DMS79 (cell line): ENCODE measurements at regions not wholly inside any gene's neighbourhood (a gene's known extent, or its start where the extent isn't known, plus 50 kb on each side); places are given as distances from the start of the nearest gene placed in this dataset.
"Not testable (repeated sequence)": the region's sequence is repeated elsewhere in the genome, so short reads cannot be mapped to it uniquely, and the experiment has no call there.

ENCODE experiments used
- DNase-seq: peaks from one replicate; lab custom pipeline; 2025; lab: John Stamatoyannopoulos, UW

DNA sequence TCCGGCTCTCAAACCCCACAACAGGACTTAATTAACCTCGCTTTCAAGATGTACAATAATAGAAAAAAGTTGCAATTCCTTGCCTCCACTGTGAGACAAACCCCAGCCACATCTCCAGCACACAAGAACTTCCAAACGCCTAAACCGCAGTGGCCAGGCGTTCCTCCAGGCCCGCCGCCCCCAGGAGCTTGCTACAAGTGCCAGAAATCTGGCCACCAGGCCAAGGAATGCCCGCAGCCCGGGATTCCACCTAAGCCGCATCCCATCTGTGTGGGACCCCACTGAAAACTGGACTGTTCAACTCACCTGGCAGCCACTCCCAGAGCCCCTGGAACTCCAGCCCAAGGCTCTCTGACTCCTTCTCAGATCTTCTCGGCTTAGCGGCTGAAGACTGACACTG, 262.5 kb downstream of the SMARCA2 start:
- DNase-seq: not testable (repeated sequence)

DNA sequence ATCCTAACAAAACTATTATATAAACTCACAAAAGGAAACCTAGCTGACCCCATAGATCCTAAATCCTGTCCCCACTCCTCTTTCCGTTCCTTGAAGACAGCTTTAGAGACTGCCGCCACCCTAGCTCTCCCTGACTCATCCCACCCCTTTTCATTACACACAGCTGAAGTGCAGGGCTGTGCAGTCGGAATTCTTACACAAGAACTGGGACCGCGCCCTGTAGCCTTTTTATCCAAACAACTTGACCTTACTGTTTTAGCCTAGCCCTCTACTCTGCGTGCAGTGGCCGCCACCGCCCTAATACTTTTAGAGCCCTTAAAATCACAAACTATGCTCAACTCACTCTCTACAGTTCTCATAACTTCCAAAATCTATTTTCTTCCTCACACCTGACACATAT, 264.0 kb downstream of the SMARCA2 start:
- DNase-seq: not testable (repeated sequence)

DNA sequence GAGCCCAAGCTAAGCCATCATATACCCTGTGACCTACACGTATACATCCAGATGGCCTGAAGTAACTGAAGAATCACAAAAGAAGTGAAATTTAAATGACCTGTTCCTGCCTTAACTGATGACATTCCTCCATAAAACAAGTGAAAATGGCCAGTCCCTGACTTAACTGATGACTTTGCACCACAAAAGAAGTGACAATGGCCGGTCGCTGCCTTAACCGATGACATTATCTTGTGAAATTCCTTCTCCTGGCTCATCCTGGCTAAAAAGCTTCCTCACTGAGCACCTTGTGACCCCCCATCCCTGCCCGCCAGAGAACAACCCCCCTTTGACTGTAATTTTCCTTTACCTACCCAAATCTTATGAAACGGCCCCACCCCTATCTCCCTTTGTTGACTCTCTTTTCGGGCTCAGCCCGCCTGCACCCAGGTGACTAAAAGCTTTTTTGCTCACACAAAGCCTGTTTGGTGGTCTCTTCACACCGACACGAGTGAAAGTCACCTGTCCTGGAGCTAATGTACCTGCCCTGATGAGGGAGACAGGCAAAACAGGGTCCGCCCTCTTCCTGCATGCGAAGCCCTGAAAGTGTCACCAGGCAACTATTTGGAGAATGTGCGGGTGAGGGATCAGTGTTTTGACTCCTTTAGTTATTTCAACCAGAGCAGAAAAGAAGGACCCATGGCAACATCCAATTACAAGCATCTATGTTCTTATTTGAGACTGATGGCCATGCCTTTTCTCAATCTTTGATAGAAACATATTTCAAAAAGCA, 266.1 kb downstream of the SMARCA2 start:
- no peak for DNase-seq

DNA sequence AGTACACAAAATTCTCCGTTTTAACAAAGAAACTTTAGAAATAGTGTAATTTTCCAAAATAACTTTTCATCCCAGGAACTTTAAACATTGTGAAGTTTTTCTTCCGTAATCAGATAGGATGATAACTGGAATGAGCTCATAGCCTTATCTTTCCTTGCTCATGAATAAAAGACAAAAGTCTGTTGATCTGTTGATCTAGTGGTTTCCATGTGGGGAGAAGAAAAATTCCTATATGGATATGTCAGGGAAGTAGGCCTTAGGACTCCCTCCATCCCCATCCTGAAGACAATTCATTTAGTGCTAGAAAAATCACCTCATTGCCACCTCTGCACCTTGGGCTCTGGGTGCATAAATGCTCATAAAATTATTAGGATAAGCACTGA, 266.6 kb downstream of the SMARCA2 start:
- DNase-seq: no peak

DNA sequence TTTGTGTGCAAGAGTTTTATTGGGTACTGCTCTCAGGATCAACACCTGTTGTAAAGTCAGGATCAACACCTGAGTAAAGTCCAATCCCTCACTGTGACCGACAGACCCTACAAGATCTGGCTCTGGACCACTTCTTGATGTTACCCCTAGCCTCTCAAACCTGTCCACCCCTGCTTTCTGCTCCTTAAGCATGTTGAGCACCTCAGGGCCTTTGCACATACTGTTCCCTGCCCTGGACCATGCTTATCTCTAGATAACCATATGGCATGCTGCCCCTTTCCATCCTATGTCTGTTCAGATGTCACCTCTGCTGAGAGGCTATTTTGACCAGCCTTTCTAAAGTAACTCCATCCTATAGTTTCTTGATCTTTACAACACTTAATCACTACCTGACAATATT, 269.6 kb downstream of the SMARCA2 start:
- no peak for DNase-seq

DNA sequence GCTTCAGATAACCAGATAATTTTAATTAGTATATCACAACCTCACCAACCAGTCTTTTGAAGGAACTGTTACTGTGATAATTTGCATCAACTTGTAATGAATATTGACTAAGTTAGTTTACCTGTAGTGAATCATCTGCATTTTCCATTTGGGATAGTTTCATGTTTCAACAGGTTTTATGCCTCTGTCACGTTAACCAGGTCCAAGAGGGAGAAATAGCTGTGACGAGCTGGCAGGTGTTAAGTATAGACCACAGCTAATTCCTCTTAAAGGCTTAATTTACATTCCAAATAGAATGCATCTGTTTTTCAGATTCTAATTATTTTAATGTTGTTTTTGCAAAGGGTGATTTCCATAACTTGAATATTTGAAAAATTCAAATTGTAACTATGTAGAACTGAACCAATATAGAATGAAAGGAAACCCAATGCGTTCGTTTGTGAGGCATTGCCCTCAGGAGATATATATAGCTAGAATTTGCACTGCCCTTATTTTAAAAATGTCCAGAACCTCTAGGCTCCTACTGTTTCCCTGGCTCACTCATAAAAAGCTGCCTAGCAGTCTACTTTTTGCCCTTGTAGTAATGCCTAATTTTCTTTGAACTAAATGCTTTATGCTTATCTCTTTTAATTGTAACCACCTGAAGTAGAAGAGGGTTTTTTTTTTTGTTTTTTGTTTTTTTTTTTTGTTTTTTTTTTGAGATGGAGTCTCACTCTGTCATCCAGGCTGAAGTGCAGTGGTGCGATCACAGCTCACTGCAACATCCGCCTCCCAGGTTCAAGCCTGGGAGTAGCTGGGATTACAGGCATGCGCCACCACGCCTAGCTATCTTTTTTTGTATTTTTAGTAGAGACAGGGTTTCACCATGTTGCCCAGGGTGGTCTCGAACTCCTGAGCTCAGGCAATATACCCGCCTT, 270.5 kb downstream of the SMARCA2 start:
- DNase-seq: no peak

DNA sequence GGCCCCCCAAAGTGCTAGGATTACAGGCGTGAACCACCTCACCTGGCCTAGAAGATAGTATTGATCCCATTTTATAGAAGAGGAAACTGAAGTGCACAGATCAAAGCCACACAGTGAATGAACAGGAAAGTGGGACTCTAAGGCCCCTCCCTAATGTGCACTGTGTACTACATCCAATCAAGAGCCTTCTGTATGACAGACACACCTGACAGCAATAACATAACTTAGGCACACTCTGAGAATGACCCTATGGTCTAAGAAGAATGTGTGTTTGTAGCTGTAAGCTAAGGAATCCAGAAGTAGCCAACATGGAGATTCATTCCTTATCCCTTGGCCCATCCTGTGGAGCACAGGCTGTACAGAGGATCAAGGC, 271.2 kb downstream of the SMARCA2 start:
- DNase-seq: no peak

DNA sequence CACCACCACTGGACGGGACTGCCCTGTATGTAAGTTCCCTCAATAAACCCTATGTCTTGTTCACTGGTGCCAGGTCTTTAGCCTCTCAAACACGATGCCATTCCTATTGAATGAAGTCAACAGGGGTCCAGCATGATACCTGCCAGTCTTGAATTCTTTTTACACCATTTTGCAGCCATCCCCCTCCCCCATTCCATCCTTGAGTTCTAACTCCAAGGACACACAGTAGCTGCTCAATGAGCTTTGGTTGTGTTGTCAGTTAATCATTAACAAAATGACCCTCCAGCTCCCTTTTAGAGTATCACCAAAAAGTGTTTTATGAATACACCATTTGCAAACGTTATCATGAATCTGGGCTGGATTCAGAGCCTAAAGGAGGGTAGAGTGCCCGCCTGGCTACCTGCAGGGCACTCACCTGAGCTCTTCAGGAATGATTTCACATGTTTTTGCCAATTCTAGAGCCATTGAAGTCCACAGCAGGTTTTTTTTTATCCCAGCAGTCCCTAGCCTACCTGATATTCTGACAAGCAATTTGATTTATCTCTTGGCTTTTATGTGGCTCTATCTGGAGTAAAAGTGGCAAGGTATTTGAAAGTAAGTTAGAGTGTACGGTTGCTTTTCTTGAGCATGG, 271.8 kb downstream of the SMARCA2 start:
- DNase-seq: peak; percentile 67

DNA sequence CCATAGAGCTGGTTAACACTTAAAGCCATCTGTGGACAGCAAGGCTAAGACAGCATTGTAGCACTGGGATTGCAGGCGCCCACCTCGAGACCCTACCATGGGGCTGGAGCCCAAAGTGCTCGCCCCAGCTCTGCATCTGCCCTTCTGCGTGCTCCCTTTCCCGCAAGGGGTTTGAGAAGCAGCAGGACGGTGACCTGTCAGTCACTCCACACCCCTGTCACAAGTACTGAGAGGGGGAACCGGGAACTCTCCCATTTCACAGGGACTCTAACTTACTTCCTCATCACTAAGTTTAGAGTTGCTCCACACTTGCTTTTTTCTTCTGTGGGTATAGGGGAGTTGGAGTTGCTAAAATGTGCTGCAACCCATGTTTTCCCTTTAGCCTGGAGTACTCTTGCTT, 273.2 kb downstream of the SMARCA2 start:
- no peak for DNase-seq

DNA sequence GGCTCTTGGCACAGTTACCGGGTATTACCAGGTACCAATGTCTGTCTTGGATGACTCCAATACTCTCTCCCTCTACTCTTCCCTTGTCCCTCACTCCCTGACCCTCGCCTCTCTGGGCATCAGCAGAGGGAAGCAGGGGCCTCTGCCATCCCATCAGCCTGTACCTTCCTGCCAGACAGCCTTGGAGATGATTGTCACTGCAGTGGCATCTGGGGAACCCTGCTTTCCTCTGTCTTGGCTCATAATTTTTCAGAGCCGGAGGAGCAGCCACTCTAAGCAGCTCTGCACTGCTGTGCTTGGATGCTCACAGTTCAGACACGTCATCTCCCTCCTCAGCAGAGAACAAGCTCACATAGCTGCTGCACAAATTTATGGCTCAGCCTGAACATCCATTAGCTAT, 274.1 kb downstream of the SMARCA2 start:
- no peak for DNase-seq

DNA sequence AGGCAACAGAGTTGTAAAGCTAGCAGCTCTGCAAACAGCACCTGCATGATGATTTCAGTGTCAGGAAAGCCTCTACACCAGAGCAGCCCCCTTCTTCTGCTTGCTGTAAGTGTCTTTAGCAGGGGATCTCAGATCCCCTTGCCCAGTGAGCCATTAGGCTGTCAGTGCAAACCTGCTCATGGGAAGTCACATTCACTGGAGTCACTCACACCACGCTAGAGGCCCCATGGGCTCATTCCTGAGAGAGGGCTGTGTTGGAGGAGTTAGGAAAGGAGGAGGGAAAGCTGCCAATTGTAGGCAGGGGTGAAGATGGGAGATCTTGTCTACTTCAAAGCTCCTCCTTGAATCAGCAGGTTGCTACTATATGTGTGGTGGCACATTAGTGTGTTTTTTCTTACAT, 275.2 kb downstream of the SMARCA2 start:
- no peak for DNase-seq

DNA sequence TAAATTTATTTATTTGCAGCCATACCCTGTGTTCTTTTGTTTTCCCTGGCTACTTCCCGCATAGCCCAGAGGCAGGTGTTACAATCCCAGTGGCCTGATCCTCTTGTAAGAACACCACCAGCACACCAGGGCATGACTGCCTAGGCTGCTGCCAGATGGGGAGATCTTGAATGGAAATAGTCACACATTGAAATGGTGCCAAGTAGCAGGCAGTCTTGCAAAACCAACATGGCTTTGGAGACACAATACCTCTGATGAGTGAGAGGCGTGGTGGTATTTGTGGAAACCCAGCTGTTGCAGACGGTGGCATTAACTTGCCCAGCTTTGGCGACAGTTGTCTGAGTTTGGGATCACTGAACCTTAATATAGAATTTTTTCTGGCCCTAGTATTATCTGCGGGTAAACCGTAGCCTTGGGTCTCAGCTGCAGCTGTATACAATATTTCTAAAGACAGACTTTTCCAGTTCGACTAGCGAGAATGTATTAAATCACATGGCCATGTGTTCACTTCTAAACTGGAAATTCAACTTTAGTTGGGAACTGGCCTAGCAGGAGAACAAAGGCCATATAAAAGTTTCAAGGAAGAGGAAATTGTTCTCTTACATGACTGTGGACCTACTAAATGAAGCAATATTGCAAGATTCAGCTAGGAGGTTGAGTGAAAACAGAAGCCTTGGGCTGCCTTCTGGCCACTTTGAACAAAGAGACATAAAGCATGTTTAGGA, 277.0 kb downstream of the SMARCA2 start:
- peak; percentile 95 for DNase-seq

DNA sequence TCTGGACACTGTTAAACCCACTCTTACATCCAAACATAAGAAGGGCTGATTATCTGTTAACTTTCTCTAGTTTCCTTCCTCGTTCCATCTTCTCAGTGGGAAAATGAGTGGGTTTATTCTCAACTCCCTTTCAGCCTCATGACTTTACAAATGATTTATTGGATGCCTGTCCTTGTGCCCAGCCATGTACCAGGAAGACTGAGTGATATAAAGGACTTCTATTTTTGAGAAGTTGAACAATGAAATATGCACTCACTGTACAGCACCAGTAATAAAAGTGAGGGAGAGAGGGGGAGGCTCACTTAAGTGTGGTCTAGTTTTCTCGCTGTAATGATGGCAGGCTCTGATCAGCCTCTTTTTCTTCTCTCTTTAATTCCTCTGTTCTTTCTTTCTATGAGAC, 277.6 kb downstream of the SMARCA2 start:
- DNase-seq: no peak

DNA sequence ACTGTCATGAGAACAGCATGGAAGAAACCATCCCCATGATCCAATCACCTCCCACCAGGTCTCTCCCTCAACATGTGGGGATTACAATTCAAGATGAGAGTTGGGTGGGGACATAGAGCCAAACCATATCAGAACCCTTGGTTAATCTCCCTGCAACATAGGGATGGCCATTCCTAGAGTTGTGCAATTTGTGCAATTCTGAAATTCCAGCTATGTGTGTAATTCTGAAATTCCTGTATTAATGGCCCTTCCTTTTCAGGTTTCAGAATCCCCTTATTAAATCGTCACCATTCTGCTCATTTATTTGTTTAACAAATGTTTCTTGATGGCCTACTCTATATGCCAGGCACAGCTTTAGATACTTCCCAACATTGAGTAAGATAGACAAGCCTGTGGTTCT, 282.6 kb downstream of the SMARCA2 start:
- DNase-seq: no peak

DNA sequence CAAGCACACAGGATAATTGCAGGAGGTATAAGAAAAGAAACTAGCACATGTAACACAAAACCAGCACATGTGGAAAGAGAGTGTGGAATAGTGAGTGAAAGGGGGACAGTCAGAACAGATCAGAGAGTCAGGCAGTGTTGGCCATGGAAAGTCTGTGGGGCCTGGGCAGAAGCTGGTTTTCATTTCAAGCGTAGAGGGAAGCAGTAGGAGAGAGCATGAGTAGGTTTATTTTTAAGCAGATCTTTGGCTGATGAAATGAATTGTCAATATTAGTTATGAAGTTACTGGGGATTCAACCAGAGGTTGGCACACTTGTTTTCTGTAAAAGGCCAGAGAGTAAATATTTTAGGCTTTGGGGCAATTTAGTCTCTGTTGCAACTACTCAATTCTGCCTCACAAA, 283.1 kb downstream of the SMARCA2 start:
- DNase-seq: no peak

DNA sequence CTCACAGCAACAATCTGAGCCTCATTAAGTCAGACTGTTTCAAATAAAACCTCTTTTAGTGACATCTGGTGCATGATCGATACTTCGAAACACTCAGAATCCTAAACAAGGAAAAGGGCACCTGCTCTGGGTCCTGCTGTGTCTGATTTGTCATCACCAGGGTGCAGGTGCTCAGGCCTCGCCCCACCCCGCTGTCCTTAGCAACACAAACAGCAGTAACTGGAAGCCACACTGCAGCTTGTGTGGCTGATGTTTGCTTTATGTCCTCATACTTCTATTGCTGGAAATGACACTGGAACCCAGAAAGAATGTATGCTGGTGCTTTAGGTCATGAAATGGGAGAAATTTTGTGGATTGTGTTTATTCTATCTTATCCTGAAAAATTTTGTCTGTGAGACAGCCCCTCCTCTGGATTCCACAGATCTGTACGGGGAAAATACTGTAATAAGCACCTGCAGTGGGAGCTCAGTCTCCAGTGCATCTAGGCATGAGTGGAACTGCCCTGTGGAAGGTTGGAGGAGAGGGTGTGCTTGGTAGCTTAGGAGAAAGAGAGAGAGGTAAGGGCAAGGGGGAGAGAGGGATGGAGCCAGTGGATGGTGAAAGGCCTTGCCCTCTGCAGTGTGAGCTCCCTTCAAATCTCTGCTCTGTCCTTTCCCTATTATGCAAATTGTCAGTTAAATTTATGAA, 284.2 kb downstream of the SMARCA2 start:
- DNase-seq: peak; percentile 90

DNA sequence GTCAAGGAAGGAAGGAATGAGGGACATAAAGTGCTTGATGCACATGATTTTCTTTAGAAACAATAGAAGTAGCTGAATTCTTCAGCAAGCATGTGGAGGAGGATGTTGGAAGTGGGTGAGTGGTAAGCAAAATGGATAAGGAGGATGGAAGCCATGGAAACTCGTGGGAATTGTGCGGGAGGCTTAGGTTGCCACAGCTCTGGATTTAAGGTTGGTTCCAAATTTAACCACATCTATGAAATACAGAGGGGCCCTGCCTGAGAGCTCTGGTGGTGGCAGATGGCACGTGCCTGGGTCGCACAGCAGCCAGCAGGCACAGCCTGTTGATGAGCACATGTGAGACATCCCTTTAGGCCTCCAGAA, 284.7 kb downstream of the SMARCA2 start:
- DNase-seq: no peak

DNA sequence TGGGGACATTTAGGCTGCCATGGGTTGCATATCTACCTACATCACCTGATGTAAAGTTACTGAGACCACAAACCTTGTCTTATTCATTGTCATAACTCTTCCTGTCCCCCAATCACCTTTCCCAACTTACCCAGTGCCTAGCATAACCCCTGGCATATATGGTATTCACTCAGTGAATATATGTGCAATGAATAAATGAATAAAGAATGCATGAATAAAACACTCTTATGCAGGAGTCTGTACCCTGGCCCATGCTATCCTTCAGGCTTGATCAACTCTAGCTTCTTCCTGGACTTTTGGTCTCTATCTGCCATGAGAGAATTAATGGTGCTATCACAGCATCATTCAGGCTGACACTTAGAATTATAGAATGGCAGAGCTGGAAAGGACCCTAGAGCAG, 285.2 kb downstream of the SMARCA2 start:
- no peak for DNase-seq

DNA sequence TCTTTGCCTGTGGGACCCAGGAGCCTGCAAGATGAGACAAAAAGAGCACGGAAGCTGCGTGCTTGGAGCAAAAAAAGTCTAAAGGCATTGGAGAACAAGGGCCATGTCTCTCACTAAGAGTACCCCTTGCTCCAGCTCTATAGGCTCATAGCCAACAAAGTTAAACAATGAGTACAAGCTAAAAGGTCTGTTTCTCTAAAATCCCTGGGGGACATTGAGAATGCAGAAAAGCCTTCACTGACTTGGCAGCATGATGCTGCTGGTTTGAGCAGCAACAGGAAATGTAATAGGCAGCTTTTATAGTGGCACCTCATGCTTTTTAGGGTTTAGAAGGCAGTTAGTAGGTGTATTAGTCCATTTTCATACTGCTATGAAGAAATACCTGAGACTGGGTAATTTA, 287.5 kb downstream of the SMARCA2 start:
- DNase-seq: no peak

DNA sequence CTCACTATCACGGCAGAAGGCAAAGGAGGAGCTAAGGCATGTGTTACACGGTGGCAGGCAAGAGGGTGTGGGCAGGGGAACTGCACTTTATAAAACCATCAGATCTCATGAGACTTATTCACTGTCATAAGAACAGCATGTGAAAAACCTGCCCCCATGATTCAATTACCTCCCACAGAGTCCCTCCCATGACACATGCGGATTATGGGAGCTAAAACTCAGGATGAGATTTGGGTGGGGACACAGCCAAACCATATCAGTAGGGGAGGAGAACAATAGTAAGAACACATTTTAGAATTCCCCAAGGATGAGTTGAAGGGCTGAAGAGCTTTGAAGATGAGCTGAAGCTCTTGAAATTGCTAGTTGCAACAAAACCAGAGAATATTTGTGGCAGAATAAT, 287.9 kb downstream of the SMARCA2 start:
- DNase-seq: no peak

DNA sequence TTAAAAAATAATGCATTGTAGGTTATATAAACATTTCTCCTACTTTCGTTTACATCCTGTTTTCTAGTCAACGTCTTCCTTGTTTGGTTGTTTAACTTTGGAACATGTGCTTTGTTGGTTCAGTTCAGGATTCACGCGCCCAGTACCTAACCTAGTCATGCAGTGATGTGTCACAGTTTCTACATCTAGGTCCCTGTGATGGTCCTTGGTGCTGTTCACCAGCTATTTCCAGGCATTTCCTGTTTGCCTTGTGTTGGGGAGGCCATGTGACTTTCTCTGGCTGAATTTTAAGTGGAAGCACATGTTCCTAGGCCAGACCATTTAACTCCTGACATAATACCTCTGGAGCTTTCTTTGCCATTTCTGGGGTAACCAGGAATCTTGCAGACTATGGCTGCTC, 292.3 kb downstream of the SMARCA2 start:
- DNase-seq: no peak

DNA sequence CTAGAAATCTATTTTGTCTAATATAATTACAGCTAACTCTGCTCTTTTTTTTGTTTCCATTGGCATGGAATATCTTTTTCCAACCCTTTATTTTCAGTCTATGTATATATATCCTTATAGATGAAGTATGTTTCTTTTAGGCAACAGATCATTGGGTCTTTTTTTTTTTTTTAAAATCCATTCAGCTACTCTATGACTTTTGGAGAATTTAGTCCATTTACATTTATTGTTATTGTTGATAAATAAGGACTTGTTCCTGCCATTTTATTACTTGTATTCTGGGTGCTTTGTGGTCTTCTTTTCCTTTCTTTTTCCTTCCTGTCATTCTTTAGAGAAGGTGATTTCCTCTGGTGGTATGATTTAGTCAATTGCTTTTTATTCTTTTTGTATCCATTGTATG, 296.8 kb downstream of the SMARCA2 start:
- DNase-seq: no peak
